ENCODE measurements at regions not wholly inside any gene's neighbourhood (a gene's known extent, or its start where the extent isn't known, plus 50 kb on each side); places are given as distances from the start of the nearest gene placed in this dataset.

- no peaks in the 10 kb centered on the region for H3K27me3 ChIP-seq (ENCODE audit: insufficient read depth, low read length)
- H3K4me3 Mint-ChIP-seq, result no peak overlapping the region
- no peak overlapping the region for H3K27ac ChIP-seq (ENCODE audit: low read depth, low read length)
- intact Hi-C loops (cut with micrococcal nuclease), result no loop called here
- ChIA-PET CTCF (ENCODE audit: partially characterized antibody) (interaction anchor here (1.1 to 2.7 kb wide), 2 partner anchors 10 to 188 kb away, joined by 3 to 16 read pairs; no protein-coding TSS in a partner anchor), POLR2A (ENCODE audit: partially characterized antibody) (no interaction called here)
- H3K9me3 Mint-ChIP-seq, result no peaks in the 10 kb centered on the region
- H3K9me3 ChIP-seq (ENCODE audit: control insufficient read depth in 1 of 2, low read length in 2 of 2), result no peaks in the 10 kb centered on the region
- no peak overlapping the region for H3K27ac Mint-ChIP-seq
- H3K4me3 ChIP-seq (ENCODE audit: low read length in 2 of 2), result no peak overlapping the region
- peaks cover 0 to 3% (median 2%) of the 10 kb centered on the region in 4 donors for H3K4me1 Mint-ChIP-seq
- H3K4me1 ChIP-seq (ENCODE audit: insufficient read depth, low read length), result no peaks in the 10 kb centered on the region
- no peak for DNase-seq
- H3K36me3 Mint-ChIP-seq, result no peaks in the 10 kb centered on the region
- H3K36me3 ChIP-seq (ENCODE audit: insufficient read depth, low read length), result no peaks in the 10 kb centered on the region
- H3K27me3 Mint-ChIP-seq, result peaks cover 0 to 2% of the 10 kb centered on the region in 2 donors
Observed at GRCh38 chr1:199123615-199124014, 484.8 kb downstream of the PTPRC start.

DNA sequence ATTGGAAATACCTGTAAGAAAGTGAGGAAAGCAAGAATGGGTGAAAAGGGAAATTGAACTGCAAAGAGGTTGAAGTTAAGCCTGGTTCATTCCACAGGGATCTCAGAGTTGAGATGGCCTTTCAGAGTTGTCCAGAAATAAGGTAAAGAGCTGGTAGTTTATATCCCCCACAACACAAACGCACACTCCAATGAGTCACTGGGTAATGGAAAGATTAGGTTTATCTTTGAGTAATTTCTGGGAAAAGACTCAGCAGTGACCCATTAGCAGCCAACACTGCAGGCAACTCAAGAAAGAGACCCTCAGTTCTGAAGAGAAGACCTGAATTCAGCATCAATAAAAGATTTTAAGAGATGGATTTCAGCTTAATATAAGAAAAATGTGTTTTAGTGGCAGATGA lies 485.5 kb downstream of the PTPRC start:
- peaks cover 0 to 3% (median 2%) of the 10 kb centered on the region in 4 donors for H3K4me1 Mint-ChIP-seq
- no peak overlapping the region for H3K4me3 ChIP-seq (ENCODE audit: low read length in 2 of 2)
- H3K4me1 ChIP-seq (ENCODE audit: insufficient read depth, low read length), result no peaks in the 10 kb centered on the region
- POLR2A ChIA-PET (ENCODE audit: partially characterized antibody), result no interaction called here
- H3K27ac Mint-ChIP-seq, result no peak overlapping the region
- no peaks in the 10 kb centered on the region for H3K36me3 ChIP-seq (ENCODE audit: insufficient read depth, low read length)
- H3K27me3 ChIP-seq (ENCODE audit: insufficient read depth, low read length), result no peaks in the 10 kb centered on the region
- no peak for DNase-seq
- H3K36me3 Mint-ChIP-seq, result no peaks in the 10 kb centered on the region
- H3K9me3 Mint-ChIP-seq, result no peaks in the 10 kb centered on the region
- no peak overlapping the region for H3K27ac ChIP-seq (ENCODE audit: low read depth, low read length)
- intact Hi-C loops (cut with micrococcal nuclease), result no loop called here
- H3K9me3 ChIP-seq (ENCODE audit: control insufficient read depth in 1 of 2, low read length in 2 of 2), result no peaks in the 10 kb centered on the region
- CTCF ChIA-PET (ENCODE audit: partially characterized antibody), result no interaction called here
- no peak overlapping the region for H3K4me3 Mint-ChIP-seq
- peaks cover 0 to 2% of the 10 kb centered on the region in 2 donors for H3K27me3 Mint-ChIP-seq

DNA sequence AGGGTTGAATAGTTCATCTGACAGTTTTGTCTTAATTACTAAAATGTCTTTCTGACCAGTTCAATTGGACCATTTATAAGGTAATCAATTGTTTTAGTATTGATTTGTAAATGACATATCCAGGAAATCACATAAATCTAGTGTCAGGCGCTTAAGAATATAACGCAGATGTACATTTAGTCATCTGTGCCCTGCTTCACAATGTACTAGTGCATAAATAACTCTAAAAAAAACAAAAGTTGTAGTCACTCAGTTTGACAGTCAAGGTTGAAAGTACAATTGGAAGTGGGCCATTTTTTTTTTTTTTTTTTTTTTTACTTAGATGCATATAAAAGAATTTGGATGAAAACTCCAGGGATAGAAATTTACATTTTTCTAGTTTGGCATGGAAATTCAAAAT lies 490.4 kb downstream of the PTPRC start:
- ChIA-PET CTCF (ENCODE audit: partially characterized antibody) (no interaction called here), POLR2A (ENCODE audit: partially characterized antibody) (no interaction called here)
- DNase-seq, result no peak
- no peak overlapping the region for H3K27ac ChIP-seq (ENCODE audit: low read depth, low read length)
- Mint-ChIP-seq H3K27me3 (peaks cover 0 to 2% of the 10 kb centered on the region in 2 donors), H3K36me3 (no peaks in the 10 kb centered on the region), H3K27ac (no peak overlapping the region), H3K9me3 (peaks cover 0 to 3% (median 0%) of the 10 kb centered on the region in 8 donors), H3K4me3 (no peak overlapping the region), H3K4me1 (no peaks in the 10 kb centered on the region)
- no peaks in the 10 kb centered on the region for H3K27me3 ChIP-seq (ENCODE audit: insufficient read depth, low read length)
- H3K36me3 ChIP-seq (ENCODE audit: insufficient read depth, low read length), result no peaks in the 10 kb centered on the region
- intact Hi-C loops (cut with micrococcal nuclease), result no loop called here
- H3K9me3 ChIP-seq (ENCODE audit: control insufficient read depth in 1 of 2, low read length in 2 of 2), result no peaks in the 10 kb centered on the region
- H3K4me3 ChIP-seq (ENCODE audit: low read length in 2 of 2), result no peak overlapping the region
- H3K4me1 ChIP-seq (ENCODE audit: insufficient read depth, low read length), result no peaks in the 10 kb centered on the region

DNA sequence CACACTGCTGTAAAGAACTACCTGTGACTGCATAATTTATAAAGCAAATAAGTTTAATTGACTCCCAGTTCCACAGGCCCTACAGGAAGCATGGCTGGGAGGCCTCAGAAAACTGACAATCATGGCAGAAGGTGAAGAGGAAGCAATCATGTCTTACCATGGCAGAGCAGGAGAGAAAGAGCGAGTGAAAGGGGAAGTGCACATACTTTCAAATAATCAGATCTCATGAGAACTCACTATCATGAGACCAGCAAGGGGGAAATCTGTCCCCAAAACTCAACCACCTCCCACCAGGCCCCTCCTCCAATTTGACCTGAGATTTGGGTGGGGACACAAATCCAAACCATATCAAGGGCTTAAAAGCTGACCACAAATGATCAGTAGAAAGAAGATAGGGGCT lies 493.2 kb downstream of the PTPRC start:
- intact Hi-C loops (cut with micrococcal nuclease), result no loop called here
- Mint-ChIP-seq H3K36me3 (no peaks in the 10 kb centered on the region), H3K27me3 (peaks cover 1 to 2% of the 10 kb centered on the region in 2 donors), H3K27ac (no peak overlapping the region), H3K4me3 (no peak overlapping the region), H3K9me3 (peaks cover 0 to 3% (median 0%) of the 10 kb centered on the region in 8 donors), H3K4me1 (no peaks in the 10 kb centered on the region)
- H3K9me3 ChIP-seq (ENCODE audit: control insufficient read depth in 1 of 2, low read length in 2 of 2), result no peaks in the 10 kb centered on the region
- DNase-seq, result no peak
- ChIA-PET POLR2A (ENCODE audit: partially characterized antibody) (no interaction called here), CTCF (ENCODE audit: partially characterized antibody) (no interaction called here)
- H3K36me3 ChIP-seq (ENCODE audit: insufficient read depth, low read length), result no peaks in the 10 kb centered on the region
- no peak overlapping the region for H3K27ac ChIP-seq (ENCODE audit: low read depth, low read length)
- H3K4me1 ChIP-seq (ENCODE audit: insufficient read depth, low read length), result no peaks in the 10 kb centered on the region
- no peak overlapping the region for H3K4me3 ChIP-seq (ENCODE audit: low read length in 2 of 2)
- no peaks in the 10 kb centered on the region for H3K27me3 ChIP-seq (ENCODE audit: insufficient read depth, low read length)

GRCh38 chr1:199135901-199136300 lies 497.1 kb downstream of the PTPRC start:
- ChIA-PET POLR2A (ENCODE audit: partially characterized antibody) (no interaction called here), CTCF (ENCODE audit: partially characterized antibody) (no interaction called here)
- no peak overlapping the region for H3K4me3 Mint-ChIP-seq
- intact Hi-C loops (cut with micrococcal nuclease), result no loop called here
- H3K9me3 ChIP-seq (ENCODE audit: control insufficient read depth in 1 of 2, low read length in 2 of 2), result no peaks in the 10 kb centered on the region
- no peaks in the 10 kb centered on the region for H3K27me3 ChIP-seq (ENCODE audit: insufficient read depth, low read length)
- no peaks in the 10 kb centered on the region for H3K36me3 Mint-ChIP-seq
- H3K9me3 Mint-ChIP-seq, result peaks cover 0 to 3% (median 1%) of the 10 kb centered on the region in 8 donors
- no peaks in the 10 kb centered on the region for H3K36me3 ChIP-seq (ENCODE audit: insufficient read depth, low read length)
- peaks cover 0 to 1% of the 10 kb centered on the region in 2 donors for H3K27me3 Mint-ChIP-seq
- DNase-seq, result no peak
- no peaks in the 10 kb centered on the region for H3K4me1 ChIP-seq (ENCODE audit: insufficient read depth, low read length)
- H3K27ac Mint-ChIP-seq, result no peak overlapping the region
- H3K4me3 ChIP-seq (ENCODE audit: low read length in 2 of 2), result no peak overlapping the region
- no peak overlapping the region for H3K27ac ChIP-seq (ENCODE audit: low read depth, low read length)
- H3K4me1 Mint-ChIP-seq, result no peaks in the 10 kb centered on the region

GRCh38 chr1:199138061-199138460 lies 499.2 kb downstream of the PTPRC start:
- no peaks in the 10 kb centered on the region for H3K4me1 Mint-ChIP-seq
- Histone ChIP-seq H3K36me3 (ENCODE audit: insufficient read depth, low read length) (no peaks in the 10 kb centered on the region), H3K4me1 (ENCODE audit: insufficient read depth, low read length) (no peaks in the 10 kb centered on the region), H3K9me3 (ENCODE audit: control insufficient read depth in 1 of 2, low read length in 2 of 2) (no peaks in the 10 kb centered on the region), H3K4me3 (ENCODE audit: low read length in 2 of 2) (no peak overlapping the region), H3K27ac (ENCODE audit: low read depth, low read length) (no peak overlapping the region), H3K27me3 (ENCODE audit: insufficient read depth, low read length) (no peaks in the 10 kb centered on the region)
- peaks cover 0 to 2% (median 0%) of the 10 kb centered on the region in 8 donors for H3K9me3 Mint-ChIP-seq
- intact Hi-C loops (cut with micrococcal nuclease), result no loop called here
- no peak overlapping the region for H3K4me3 Mint-ChIP-seq
- DNase-seq, result no peak
- CTCF ChIA-PET (ENCODE audit: partially characterized antibody), result interaction anchor here (2.2 kb wide), 1 partner anchor 25 kb away, joined by 7 read pairs; no protein-coding TSS in a partner anchor
- no peak overlapping the region for H3K27ac Mint-ChIP-seq
- H3K36me3 Mint-ChIP-seq, result no peaks in the 10 kb centered on the region
- POLR2A ChIA-PET (ENCODE audit: partially characterized antibody), result no interaction called here
- peaks cover 2 to 4% of the 10 kb centered on the region in 2 donors for H3K27me3 Mint-ChIP-seq

- Histone ChIP-seq H3K9me3 (ENCODE audit: control insufficient read depth in 1 of 2, low read length in 2 of 2) (no peaks in the 10 kb centered on the region), H3K27me3 (ENCODE audit: insufficient read depth, low read length) (no peaks in the 10 kb centered on the region), H3K36me3 (ENCODE audit: insufficient read depth, low read length) (no peaks in the 10 kb centered on the region), H3K4me1 (ENCODE audit: insufficient read depth, low read length) (no peaks in the 10 kb centered on the region), H3K27ac (ENCODE audit: low read depth, low read length) (no peak overlapping the region), H3K4me3 (ENCODE audit: low read length in 2 of 2) (no peak overlapping the region)
- Mint-ChIP-seq H3K4me3 (no peak overlapping the region), H3K27me3 (peaks cover 0 to 2% of the 10 kb centered on the region in 2 donors), H3K27ac (no peak overlapping the region), H3K9me3 (no peaks in the 10 kb centered on the region), H3K4me1 (no peaks in the 10 kb centered on the region), H3K36me3 (no peaks in the 10 kb centered on the region)
- intact Hi-C loops (cut with micrococcal nuclease), result no loop called here
- POLR2A ChIA-PET (ENCODE audit: partially characterized antibody), result no interaction called here
- no peak for DNase-seq
- CTCF ChIA-PET (ENCODE audit: partially characterized antibody), result no interaction called here
Observed at GRCh38 chr1:199149591-199149990, 510.8 kb downstream of the PTPRC start.

- Mint-ChIP-seq H3K4me1 (no peaks in the 10 kb centered on the region), H3K27me3 (peaks cover 0 to 2% of the 10 kb centered on the region in 2 donors), H3K9me3 (no peaks in the 10 kb centered on the region), H3K27ac (no peak overlapping the region), H3K36me3 (no peaks in the 10 kb centered on the region), H3K4me3 (no peak overlapping the region)
- Histone ChIP-seq H3K27me3 (ENCODE audit: insufficient read depth, low read length) (no peaks in the 10 kb centered on the region), H3K4me1 (ENCODE audit: insufficient read depth, low read length) (no peaks in the 10 kb centered on the region), H3K27ac (ENCODE audit: low read depth, low read length) (no peak overlapping the region), H3K9me3 (ENCODE audit: control insufficient read depth in 1 of 2, low read length in 2 of 2) (no peaks in the 10 kb centered on the region), H3K36me3 (ENCODE audit: insufficient read depth, low read length) (no peaks in the 10 kb centered on the region), H3K4me3 (ENCODE audit: low read length in 2 of 2) (no peak overlapping the region)
- CTCF ChIA-PET (ENCODE audit: partially characterized antibody), result no interaction called here
- POLR2A ChIA-PET (ENCODE audit: partially characterized antibody), result no interaction called here
- intact Hi-C loops (cut with micrococcal nuclease), result no loop called here
- no peak for DNase-seq
Observed at GRCh38 chr1:199150756-199151155, 511.9 kb downstream of the PTPRC start.
